GM18508 (cell line): ENCODE measurements at regions not wholly inside any gene's neighbourhood (a gene's known extent, or its start where the extent isn't known, plus 50 kb on each side); places are given as distances from the start of the nearest gene placed in this dataset.

Experiments used
- ATAC-seq: cut with Tn5 transposase; IDR thresholded peaks from one replicate; pipeline ENCODE4 v1.9.1; 2021; ENCODE audit warnings: moderate number of reproducible peaks; ENCODE audit not compliant: insufficient read depth, unreplicated experiment

DNA sequence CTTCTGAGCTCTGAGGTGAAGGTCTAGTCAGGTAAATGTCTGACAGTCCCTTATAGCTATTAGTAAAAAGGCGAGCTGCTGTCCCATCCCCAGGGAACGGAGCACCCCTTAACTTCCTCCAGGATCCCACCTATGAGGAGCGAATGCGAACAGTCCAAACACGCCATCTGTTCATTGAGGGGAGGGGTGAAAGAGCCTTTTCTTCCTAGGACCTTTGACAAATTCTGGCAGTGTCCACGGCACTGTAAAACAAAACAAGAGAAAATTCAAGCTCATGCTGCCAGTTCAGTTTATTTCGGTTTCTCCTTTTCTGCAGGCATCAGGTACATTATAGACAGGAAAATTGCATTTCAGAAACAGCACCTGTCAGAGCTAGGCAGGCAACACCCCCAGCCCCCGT is 253.8 kb upstream of the CADM1 start:
- ATAC-seq, result no peak

- no peak for ATAC-seq
These were observed 247.2 kb upstream of the CADM1 start for GRCh38 chr11:115751243-115752015.

- no peak for ATAC-seq
These were observed 241.6 kb upstream of the CADM1 start for GRCh38 chr11:115745610-115746512.

DNA sequence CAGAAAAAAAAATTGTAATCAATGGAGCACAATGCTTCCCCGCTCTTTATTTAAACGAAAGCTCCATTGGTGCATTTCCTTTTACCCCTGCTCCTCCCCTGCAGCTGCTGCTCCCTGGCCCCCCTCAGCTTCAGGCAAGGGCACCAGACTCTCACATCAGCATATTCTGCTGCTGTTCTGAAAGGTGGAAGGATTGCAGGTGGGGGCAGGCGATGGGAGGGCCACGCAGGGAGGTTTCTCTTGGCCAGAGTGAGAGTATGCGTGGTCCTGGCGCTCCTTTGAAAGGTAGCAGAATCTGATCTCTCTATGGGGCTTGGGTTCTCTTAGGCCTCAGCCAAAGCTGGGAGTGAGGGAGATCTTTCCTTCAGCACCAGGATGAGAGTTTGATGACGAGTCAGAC is 240.9 kb upstream of the CADM1 start:
- ATAC-seq, result no peak

DNA sequence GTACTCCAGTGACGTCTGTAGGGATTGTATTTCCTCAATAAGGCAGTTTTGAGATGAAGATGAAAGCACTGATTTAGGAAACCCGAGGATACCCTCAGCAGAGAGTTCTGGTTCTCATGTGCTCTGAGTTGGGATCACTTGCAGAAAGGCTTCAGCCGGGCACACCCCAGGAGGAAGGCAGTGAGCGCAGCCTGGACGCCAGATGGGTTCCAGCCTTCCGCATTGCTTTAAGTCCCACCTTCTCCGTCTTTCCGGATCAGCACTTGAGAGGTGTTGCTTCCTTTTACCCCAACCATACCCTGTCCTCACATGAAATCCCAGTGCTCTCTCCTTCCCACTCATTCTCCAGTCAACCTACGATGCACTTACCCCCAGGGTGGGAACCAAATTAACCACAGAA is 239.5 kb upstream of the CADM1 start:
- no peak for ATAC-seq

DNA sequence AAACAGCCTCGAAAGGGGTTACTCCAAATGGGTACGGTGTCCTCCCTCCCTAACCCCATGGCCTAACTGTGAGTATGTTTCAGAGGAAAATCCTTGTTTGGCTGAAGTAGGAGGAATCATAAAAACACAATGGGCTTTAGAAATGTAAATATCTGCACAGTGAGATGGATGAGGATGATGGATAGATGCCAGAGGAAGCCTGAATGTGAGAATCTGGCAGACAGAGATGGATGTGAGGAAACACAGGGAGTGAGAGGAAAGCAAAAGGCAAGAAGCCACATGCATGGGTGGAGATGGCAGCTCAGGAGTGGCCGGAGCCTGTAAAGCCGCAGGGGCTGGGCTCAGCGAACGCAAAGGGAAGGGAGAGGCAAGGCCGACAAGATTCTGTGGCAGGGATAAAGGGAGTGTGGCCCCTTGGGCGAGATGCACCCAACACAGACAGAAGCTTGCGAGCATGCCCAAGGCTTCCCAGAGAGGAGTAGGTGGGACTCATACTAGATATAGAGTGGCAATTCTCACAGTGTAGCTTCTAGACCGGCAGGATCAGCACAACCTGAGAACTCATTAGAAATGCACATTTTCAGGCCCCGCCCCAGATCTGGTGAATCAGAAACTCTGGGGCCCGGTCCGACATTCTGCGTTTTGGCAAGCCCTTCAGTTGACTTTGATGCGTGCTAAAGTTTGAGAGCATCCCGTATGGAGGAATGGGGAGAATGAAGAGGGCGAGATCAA is 237.3 kb upstream of the CADM1 start:
- no peak for ATAC-seq

DNA sequence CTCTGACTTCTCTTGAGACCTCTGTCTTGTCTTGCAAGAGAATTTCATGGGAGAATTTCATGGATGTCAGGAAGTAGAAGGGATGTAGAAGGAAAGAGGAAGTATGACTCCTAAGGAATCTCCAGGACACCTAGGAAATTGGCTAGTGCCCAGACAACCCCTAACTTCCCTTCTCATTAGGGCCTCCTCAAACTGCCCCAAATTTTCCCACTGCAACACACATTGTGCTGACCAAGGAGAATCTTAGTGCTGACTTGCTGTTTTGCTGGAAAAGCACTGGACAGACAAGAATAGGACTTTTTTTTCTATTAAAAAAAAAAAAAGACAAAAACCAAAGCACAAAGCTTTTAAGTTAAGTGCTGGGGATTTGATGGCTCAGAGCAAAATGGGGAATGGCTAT is 236.1 kb upstream of the CADM1 start:
- ATAC-seq, result no peak

DNA sequence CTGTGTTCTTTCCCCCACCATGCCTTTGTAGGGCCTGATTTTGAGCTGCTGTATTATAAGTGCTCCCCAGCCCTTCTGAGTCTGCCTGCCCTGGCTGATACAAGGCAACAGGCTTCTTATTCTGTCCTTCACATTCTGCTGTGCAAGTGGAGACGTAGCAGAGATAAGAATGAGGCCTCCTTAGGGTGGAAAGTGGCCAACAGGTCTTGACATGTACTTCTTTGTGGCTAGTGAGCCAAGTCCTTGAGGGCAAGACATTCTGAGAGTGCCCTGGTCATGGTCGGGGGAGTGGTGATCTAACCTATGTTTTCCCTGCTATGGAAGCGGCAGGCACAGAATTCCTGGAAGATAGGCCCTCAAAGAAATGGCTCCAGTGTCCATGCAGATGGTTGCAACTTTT is 235.7 kb upstream of the CADM1 start:
- ATAC-seq, result no peak

- ATAC-seq, result no peak
These were observed 234.9 kb upstream of the CADM1 start for GRCh38 chr11:115739146-115739545.

GRCh38 chr11:115737875-115738274 is 233.7 kb upstream of the CADM1 start:
- ATAC-seq, result no peak

DNA sequence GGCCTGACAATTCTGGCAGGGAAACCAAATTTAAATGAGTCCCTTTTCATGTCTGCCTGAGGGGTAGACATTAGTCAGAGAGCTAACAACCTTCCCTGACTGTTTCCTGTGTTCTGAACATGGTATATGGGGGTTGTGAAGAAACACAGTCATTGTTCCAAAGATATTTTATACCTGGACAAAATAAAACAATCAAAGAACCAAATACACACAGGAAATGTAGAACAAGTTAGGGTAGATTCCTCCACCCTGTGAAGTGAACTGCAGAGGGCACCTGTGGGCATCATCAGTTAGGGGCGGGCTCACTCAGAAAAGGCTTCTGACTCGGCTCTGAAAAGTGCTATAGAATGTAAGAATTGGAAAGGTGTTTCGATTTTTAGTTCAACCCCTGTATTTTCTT is 231.9 kb upstream of the CADM1 start:
- ATAC-seq, result no peak

DNA sequence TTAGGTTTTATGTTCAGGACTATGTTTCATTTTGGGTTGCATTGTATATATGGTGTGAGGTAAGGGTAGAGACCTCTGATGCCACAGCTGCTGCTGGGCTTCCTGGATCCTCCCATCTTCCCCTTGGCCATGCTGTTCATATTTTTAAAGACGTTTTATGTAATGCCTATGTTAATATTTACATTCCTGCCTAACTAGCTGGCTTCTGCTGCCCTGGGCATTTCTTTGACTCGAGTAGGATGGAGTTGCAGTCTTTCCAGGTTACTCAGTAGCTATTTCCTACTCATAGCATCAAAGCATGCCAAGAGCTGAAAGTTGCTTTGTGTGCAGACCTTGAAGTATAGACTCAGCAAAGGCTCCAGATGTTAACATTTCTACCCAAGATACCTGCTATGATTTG is 220.5 kb upstream of the CADM1 start:
- ATAC-seq, result no peak

DNA sequence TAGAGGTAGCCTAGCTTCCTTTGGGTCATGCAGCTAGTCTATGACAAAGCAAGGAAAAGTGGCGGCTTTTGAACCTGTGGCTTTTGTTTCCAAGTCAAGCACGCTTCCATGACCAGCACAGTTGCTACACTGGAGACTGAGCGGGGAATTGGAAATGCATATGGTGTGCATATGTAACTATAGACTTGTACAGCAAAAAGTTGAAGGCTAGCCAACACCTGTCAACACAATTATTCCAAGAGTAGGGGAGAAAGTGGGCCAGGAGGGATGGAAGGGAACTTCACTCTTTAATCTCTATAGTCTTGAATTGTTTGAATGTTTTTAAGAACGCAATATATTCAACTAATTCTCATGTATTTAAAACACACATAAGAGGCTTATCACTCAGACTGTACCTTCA is 218.5 kb upstream of the CADM1 start:
- ATAC-seq, result no peak

- ATAC-seq, result no peak
These were observed 217.2 kb upstream of the CADM1 start for GRCh38 chr11:115721296-115721995.

DNA sequence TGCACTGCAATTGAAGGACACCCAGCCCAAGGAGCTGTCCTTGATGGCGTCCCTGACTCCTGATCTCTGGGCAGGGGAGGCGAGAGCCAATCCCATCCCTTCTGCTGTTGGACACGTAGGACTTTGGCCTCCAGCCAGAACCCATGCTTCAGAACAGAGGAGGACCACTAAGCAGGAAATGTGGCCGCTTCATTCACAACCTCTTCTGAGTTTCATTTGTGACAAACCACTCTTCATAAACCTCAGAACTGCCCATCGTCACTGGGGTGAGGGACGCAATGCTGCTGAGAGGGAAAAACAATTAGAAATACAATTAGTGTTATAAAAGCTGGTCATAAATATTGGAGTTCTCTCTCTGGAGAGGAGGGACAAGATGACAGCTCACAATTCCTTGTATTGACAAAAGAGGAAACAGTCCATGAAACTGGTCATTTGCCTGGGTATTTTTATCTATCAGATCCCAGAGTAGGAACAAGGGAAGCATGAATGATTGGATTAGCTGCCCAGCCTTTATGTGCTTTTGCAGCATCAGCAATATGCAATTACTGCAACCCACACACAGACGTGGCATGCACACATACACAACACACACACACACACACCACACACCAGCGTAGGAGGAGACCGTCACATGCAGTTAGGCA is 216.5 kb upstream of the CADM1 start:
- no peak for ATAC-seq

DNA sequence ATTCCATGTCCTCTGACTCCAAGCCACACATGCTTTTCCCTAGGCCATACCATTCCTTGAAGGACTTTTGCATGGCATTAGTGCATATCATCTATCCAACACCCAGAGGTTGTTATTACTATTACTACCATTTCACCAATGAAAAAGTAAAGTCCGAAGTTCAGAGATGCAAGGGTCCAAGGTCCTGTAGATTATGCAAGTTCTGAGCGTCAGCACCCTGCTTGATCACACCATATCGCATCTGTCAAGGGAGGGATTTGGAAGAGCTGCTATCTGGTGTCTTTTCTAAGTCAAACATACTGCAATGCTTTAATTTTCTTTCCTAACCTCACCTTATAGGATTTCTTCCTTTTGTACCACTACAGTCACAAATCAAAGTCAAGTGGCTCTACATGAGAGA is 214.7 kb upstream of the CADM1 start:
- ATAC-seq, result no peak

DNA sequence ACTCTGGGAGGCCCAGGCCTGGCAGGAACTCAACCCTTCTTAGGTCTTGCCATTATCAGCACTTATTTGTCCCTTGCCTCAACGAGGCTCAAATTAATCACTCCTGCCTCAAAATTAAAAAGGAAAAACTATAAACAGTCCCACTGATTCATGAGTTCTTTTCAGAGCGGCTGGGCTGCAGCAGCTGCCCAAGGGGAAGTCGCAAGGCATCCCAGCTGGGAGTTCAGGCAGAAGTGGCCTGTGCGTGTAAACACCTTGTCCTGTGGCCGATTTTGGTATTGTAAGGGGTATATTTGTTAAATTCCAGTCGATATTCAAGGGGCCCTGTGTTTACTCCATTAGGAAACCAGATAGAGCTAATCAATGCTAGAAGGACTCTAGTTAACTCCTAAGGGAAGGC is 213.9 kb upstream of the CADM1 start:
- ATAC-seq, result no peak

- no peak for ATAC-seq
These were observed 212.7 kb upstream of the CADM1 start for GRCh38 chr11:115716601-115717529.

DNA sequence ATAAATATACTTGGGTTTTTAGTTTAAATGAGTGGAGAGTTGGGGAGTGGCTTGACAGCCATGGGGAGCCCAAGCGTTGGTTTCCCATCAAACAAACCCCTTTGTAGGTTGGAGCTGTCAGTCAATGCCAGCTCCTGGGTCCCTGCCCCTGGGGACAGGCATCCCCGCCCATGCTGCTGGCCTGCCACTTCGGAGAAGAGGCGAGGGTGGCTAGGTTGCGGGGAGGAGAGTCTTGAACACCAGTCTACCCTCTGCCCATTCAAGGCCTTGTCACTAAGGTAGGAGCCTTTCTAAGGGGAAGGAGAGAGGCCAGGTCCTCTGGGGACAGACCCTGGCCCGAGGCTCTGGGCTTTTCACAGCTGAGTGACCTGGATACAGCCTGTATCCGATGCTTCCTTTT is 211.9 kb upstream of the CADM1 start:
- ATAC-seq, result no peak
